Liver (tissue), 8 donors: ENCODE measurements at regions not wholly inside any gene's neighbourhood (a gene's known extent, or its start where the extent isn't known, plus 50 kb on each side); places are given as distances from the start of the nearest gene placed in this dataset.

ENCODE experiments used
- DNase-seq: peaks from one replicate; pipeline ENCODE4 v3.0.0-alpha.2; 2017; ENCODE audit warnings: low spot score
- H3K27ac ChIP-seq, 2 donors: one replicate each; pipeline ENCODE4 v1.7.0; 2013; ENCODE audit warnings: inconsistent platforms in 2 of 2, low read length in 2 of 2, control low read depth in 1 of 2, low read depth in 1 of 2, mild to moderate bottlenecking in 1 of 2
- H3K27me3 ChIP-seq, 4 donors: one replicate each; pipeline versions ENCODE4 v1.6.1 to v1.7.0; 2013; ENCODE audit warnings: low read length in 3 of 4, inconsistent platforms in 1 of 4, mild to moderate bottlenecking in 1 of 4, moderate library complexity in 1 of 4; ENCODE audit not compliant: control insufficient read depth in 4 of 4, insufficient read depth in 4 of 4
- H3K36me3 ChIP-seq, 4 donors: one replicate each; pipeline versions ENCODE4 v1.6.1 to v1.7.0; 2013; ENCODE audit warnings: low read length in 3 of 4, mild to moderate bottlenecking in 3 of 4, low read depth in 1 of 4, moderate library complexity in 1 of 4; ENCODE audit not compliant: control insufficient read depth in 4 of 4, insufficient read depth in 3 of 4
- H3K4me1 ChIP-seq, 4 donors: one replicate each; pipeline versions ENCODE4 v1.6.1 to v1.7.0; 2013; ENCODE audit warnings: low read length in 3 of 4, mild to moderate bottlenecking in 3 of 4, moderate library complexity in 1 of 4; ENCODE audit not compliant: control insufficient read depth in 4 of 4, insufficient read depth in 4 of 4
- H3K4me3 ChIP-seq, 3 donors: one replicate each; pipeline versions ENCODE4 v1.6.1 to v1.7.0; 2013; ENCODE audit warnings: low read length in 3 of 3, control low read depth in 1 of 3, low read depth in 1 of 3, mild to moderate bottlenecking in 1 of 3
- H3K9ac ChIP-seq, 2 donors: one replicate each; pipeline ENCODE4 v1.7.0; 2013; ENCODE audit warnings: low read length in 2 of 2, mild to moderate bottlenecking in 2 of 2, moderate library complexity in 2 of 2, control low read depth in 1 of 2, low read depth in 1 of 2
- H3K9me3 ChIP-seq, 4 donors: one replicate each; pipeline versions ENCODE4 v1.6.1 to v1.7.0; 2013; ENCODE audit warnings: low read length in 3 of 4; ENCODE audit not compliant: control insufficient read depth in 4 of 4
- FOXA1 ChIP-seq: IDR thresholded peaks from 2 replicates; pipeline ENCODE4 v1.6.1; 2016; ENCODE audit warnings: antibody characterized with exemption
- FOXA2 ChIP-seq: IDR thresholded peaks from 2 replicates; pipeline ENCODE4 v1.6.1; 2016; ENCODE audit warnings: antibody characterized with exemption
- GABPA ChIP-seq, 2 donors: IDR thresholded peaks in 1 of 2; conservative IDR thresholded peaks in 1 of 2; 2 replicates each; pipeline ENCODE4 v1.6.1; 2016; ENCODE audit warnings: antibody characterized with exemption in 2 of 2, mild to moderate bottlenecking in 1 of 2, moderate library complexity in 1 of 2
- HNF4A ChIP-seq, 2 donors: conservative IDR thresholded peaks; 2 replicates each; pipeline ENCODE4 v1.6.1; 2016; ENCODE audit warnings: antibody characterized with exemption in 2 of 2, mild to moderate bottlenecking in 2 of 2
- HNF4G ChIP-seq: IDR thresholded peaks from 2 replicates; pipeline ENCODE4 v1.6.1; 2016; ENCODE audit warnings: antibody characterized with exemption
- JUND ChIP-seq, 2 donors: IDR thresholded peaks; 2 replicates each; pipeline ENCODE4 v1.6.1; 2016; ENCODE audit warnings: antibody characterized with exemption in 2 of 2
- RAD21 ChIP-seq, 2 donors: IDR thresholded peaks; 2 replicates each; pipeline ENCODE4 v1.6.1; 2016; ENCODE audit warnings: antibody characterized with exemption in 2 of 2, mild to moderate bottlenecking in 2 of 2
- RXRA ChIP-seq, 2 donors: IDR thresholded peaks; 2 replicates each; pipeline ENCODE4 v1.6.1; 2017 to 2018; ENCODE audit warnings: antibody characterized with exemption in 2 of 2, mild to moderate bottlenecking in 1 of 2
- YY1 ChIP-seq: IDR thresholded peaks from 2 replicates; pipeline ENCODE4 v1.6.1; 2016; ENCODE audit warnings: antibody characterized with exemption, mild to moderate bottlenecking
- WGBS: extraction: QIAGEN DNeasy Blood & Tissue Kit; methylation state at CpG from one replicate; pipeline ENCODE4 v1.1.7; 2013; 5-methylcytosine and 5-hydroxymethylcytosine counted together
- TF ChIP-seq, protein P1 (sequence below): fragments of 150-350 bp; IDR thresholded peaks from 2 replicates; pipeline ENCODE4 v1.5.1; 2017; ENCODE audit warnings: improper control_type of control experiment, low read depth, low read length; ENCODE audit not compliant: missing input control
- TF ChIP-seq, protein P2 (sequence below): IDR thresholded peaks from 2 replicates; pipeline ENCODE4 v1.6.1; 2016; ENCODE audit warnings: antibody characterized with exemption, mild to moderate bottlenecking
- TF ChIP-seq, protein P3 (sequence below): IDR thresholded peaks from 2 replicates; pipeline ENCODE4 v1.6.1; 2016; ENCODE audit warnings: antibody characterized with exemption
- TF ChIP-seq, protein P4 (sequence below): IDR thresholded peaks from 2 replicates; pipeline ENCODE4 v1.6.1; 2016; ENCODE audit warnings: antibody characterized with exemption
- donor health status: healthy.
- donor health status: healthy.
- donor health status: healthy.
- donor health status: healthy.
- donor health status: healthy.

DNA sequence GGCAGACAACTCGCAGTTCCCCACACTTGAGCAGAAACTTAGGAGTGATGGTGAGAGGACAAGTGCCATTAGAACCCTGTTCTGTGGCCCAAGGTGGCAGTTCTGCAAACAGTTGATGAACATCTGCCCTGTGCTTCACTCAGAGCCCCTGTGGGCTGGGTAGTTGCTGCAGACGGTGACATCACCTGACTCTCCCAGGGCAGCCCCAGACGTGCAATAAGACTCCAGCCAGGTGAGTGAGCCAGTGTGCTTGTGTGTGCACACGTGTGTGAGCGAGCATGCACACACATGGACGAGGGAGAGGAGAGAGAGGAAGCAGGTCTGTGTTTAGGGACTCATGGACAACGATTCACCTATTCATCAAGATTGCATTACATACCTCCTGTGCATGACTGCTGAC is 136.0 kb upstream of the GLI2 start:
- 91% methylated on average over 7 of the region's 7 CpGs for WGBS
- TF ChIP-seq, protein P1, sequence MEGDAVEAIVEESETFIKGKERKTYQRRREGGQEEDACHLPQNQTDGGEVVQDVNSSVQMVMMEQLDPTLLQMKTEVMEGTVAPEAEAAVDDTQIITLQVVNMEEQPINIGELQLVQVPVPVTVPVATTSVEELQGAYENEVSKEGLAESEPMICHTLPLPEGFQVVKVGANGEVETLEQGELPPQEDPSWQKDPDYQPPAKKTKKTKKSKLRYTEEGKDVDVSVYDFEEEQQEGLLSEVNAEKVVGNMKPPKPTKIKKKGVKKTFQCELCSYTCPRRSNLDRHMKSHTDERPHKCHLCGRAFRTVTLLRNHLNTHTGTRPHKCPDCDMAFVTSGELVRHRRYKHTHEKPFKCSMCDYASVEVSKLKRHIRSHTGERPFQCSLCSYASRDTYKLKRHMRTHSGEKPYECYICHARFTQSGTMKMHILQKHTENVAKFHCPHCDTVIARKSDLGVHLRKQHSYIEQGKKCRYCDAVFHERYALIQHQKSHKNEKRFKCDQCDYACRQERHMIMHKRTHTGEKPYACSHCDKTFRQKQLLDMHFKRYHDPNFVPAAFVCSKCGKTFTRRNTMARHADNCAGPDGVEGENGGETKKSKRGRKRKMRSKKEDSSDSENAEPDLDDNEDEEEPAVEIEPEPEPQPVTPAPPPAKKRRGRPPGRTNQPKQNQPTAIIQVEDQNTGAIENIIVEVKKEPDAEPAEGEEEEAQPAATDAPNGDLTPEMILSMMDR = no peak
- no peak for TF ChIP-seq YY1
- no peak for TF ChIP-seq HNF4G
- TF ChIP-seq RXRA (IDR thresholded peaks at IDR 0.05) = no peak
- no peak for TF ChIP-seq GABPA (IDR thresholded peaks at IDR 0.05 in 1 of 2, conservative IDR thresholded peaks at IDR 0.05 in 1 of 2)
- TF ChIP-seq, protein P2, sequence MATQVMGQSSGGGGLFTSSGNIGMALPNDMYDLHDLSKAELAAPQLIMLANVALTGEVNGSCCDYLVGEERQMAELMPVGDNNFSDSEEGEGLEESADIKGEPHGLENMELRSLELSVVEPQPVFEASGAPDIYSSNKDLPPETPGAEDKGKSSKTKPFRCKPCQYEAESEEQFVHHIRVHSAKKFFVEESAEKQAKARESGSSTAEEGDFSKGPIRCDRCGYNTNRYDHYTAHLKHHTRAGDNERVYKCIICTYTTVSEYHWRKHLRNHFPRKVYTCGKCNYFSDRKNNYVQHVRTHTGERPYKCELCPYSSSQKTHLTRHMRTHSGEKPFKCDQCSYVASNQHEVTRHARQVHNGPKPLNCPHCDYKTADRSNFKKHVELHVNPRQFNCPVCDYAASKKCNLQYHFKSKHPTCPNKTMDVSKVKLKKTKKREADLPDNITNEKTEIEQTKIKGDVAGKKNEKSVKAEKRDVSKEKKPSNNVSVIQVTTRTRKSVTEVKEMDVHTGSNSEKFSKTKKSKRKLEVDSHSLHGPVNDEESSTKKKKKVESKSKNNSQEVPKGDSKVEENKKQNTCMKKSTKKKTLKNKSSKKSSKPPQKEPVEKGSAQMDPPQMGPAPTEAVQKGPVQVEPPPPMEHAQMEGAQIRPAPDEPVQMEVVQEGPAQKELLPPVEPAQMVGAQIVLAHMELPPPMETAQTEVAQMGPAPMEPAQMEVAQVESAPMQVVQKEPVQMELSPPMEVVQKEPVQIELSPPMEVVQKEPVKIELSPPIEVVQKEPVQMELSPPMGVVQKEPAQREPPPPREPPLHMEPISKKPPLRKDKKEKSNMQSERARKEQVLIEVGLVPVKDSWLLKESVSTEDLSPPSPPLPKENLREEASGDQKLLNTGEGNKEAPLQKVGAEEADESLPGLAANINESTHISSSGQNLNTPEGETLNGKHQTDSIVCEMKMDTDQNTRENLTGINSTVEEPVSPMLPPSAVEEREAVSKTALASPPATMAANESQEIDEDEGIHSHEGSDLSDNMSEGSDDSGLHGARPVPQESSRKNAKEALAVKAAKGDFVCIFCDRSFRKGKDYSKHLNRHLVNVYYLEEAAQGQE = no peak
- no peak for TF ChIP-seq JUND (IDR thresholded peaks at IDR 0.05)
- TF ChIP-seq, protein P3, sequence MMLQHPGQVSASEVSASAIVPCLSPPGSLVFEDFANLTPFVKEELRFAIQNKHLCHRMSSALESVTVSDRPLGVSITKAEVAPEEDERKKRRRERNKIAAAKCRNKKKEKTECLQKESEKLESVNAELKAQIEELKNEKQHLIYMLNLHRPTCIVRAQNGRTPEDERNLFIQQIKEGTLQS = no peak
- no peak for TF ChIP-seq FOXA2
- TF ChIP-seq FOXA1 = no peak
- TF ChIP-seq, protein P4, sequence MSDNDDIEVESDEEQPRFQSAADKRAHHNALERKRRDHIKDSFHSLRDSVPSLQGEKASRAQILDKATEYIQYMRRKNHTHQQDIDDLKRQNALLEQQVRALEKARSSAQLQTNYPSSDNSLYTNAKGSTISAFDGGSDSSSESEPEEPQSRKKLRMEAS = no peak

DNA sequence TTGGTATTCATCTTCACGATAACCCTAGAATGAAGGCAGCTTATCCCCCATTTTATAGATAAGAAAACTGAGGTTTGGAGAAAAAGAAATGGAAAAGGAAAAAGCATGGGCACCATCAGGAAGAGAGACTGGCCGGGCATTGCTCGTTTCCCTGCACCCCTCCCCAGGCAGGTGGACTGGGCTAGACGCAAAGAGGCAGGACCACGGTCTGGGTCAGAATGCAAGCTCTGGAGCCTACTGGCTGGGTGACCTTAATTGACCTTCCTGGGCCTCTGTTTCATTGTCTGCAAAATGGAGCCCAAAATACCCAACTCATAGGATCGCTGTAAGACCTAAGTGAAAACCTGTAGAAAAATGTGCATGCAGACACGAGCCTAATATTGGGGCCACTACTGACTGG is 135.3 kb upstream of the GLI2 start:
- Histone ChIP-seq H3K4me3 (no peak overlapping the region), H3K4me1 (peaks cover 4 to 16% (median 12%) of the 10 kb centered on the region in 4 donors), H3K27me3 (no peaks in the 10 kb centered on the region), H3K9me3 (no peaks in the 10 kb centered on the region), H3K27ac (no peak overlapping the region), H3K9ac (no peak overlapping the region), H3K36me3 (no peaks in the 10 kb centered on the region)
- no peak for TF ChIP-seq FOXA2
- WGBS = 93% methylated on average over 7 of the region's 7 CpGs
- no peak for DNase-seq

More for the DNA sequence above, 136.0 kb upstream of the GLI2 start:
- Histone ChIP-seq H3K27me3 (no peaks in the 10 kb centered on the region), H3K4me1 (peaks cover 4 to 16% (median 12%) of the 10 kb centered on the region in 4 donors), H3K27ac (no peak overlapping the region), H3K4me3 (no peak overlapping the region), H3K9ac (no peak overlapping the region), H3K36me3 (no peaks in the 10 kb centered on the region), H3K9me3 (no peaks in the 10 kb centered on the region)
- no peak for DNase-seq

DNA sequence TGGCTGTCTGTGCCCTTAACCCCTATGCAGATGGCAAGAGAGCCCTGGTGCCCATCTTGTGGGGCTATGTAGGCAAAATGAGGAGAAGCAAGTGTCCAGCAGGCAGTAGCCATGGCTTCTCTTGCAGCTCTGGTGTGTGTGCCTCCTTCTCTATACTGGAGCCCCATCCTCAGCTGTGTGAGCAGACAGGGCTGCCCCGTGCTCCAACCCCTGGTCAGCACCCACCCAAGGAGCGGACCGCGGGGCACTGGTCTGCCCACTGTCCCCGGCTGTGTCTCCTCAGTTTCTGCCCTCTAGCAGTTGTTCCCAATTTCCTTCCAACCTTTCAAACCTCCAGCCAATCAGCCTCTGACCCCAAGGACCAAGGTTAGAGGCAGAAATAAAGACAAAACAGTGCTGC is 134.9 kb upstream of the GLI2 start:
- Histone ChIP-seq H3K27ac (no peak overlapping the region), H3K4me1 (peaks cover 4 to 16% (median 12%) of the 10 kb centered on the region in 4 donors), H3K4me3 (no peak overlapping the region), H3K9ac (no peak overlapping the region), H3K9me3 (no peaks in the 10 kb centered on the region), H3K27me3 (no peaks in the 10 kb centered on the region), H3K36me3 (no peaks in the 10 kb centered on the region)
- TF ChIP-seq YY1 (no peak), HNF4A (conservative IDR thresholded peaks at IDR 0.05) (no peak), RAD21 (IDR thresholded peaks at IDR 0.05) (no peak), FOXA1 (no peak), JUND (IDR thresholded peaks at IDR 0.05) (no peak), FOXA2 (no peak)
- TF ChIP-seq, protein P4 = no peak
- TF ChIP-seq, protein P3 = no peak
- TF ChIP-seq, protein P1 = no peak
- TF ChIP-seq, protein P2 = no peak
- 92% methylated on average over 5 of the region's 5 CpGs for WGBS
- no peak for DNase-seq
